Left ventricle myocardium inferior (tissue), 1 donor: ENCODE measurements at regions not wholly inside any gene's neighbourhood (a gene's known extent, or its start where the extent isn't known, plus 50 kb on each side); places are given as distances from the start of the nearest gene placed in this dataset.
A peak's percentile ranks its signal among the peaks of the same experiment; 100 is the strongest.
"Not testable (repeated sequence)": the region's sequence is repeated elsewhere in the genome, so short reads cannot be mapped to it uniquely, and the experiment has no call there.

Experiments used
- DNase-seq: peaks from one replicate; pipeline ENCODE4 v3.0.0-alpha.2; 2020
- H3K27ac ChIP-seq: fragments of 200-600 bp; replicated peaks from 2 replicates; pipeline ENCODE4 v1.8.0; 2021
- H3K27me3 ChIP-seq: fragments of 200-600 bp; 2 replicates; pipeline ENCODE4 v1.8.0; 2021; ENCODE audit warnings: low read depth
- H3K36me3 ChIP-seq: fragments of 200-600 bp; 2 replicates; pipeline ENCODE4 v1.8.0; 2021
- H3K4me1 ChIP-seq: fragments of 200-600 bp; 2 replicates; pipeline ENCODE4 v1.8.0; 2021
- H3K4me3 ChIP-seq: fragments of 200-600 bp; 2 replicates; pipeline ENCODE4 v1.8.0; 2021; ENCODE audit warnings: mild to moderate bottlenecking, moderate library complexity
- H3K9me3 ChIP-seq: fragments of 200-600 bp; replicated peaks from 2 replicates; pipeline ENCODE4 v1.8.0; 2021
- CTCF ChIP-seq: fragments of 200-600 bp; IDR thresholded peaks from 2 replicates; pipeline ENCODE4 v1.8.0; 2021; ENCODE audit warnings: antibody characterized with exemption, mild to moderate bottlenecking, borderline replicate concordance
- intact Hi-C: fragments of 100-400 bp; cut with micrococcal nuclease; formaldehyde crosslinking; loops from one replicate; pipeline ENCODE4 v1.11.0; 2022
- donor health status: DM: no; HTN: yes; CAD: no; lungs with severe emphysema.

- Histone ChIP-seq H3K36me3 (no peaks in the 10 kb centered on the region), H3K27me3 (no peaks in the 10 kb centered on the region), H3K4me1 (peaks cover 80% of the 10 kb centered on the region), H3K9me3 (no peaks in the 10 kb centered on the region), H3K4me3 (no peak overlapping the region), H3K27ac (peak overlapping the region; percentile 85)
- TF ChIP-seq CTCF = no peak
- intact Hi-C loops = no loop called here
- DNase-seq = peak; percentile 51
These were observed 72.9 kb upstream of the PODXL start for GRCh38 chr7:131629217-131629882.

GRCh38 chr7:131628634-131629033 is 72.2 kb upstream of the PODXL start:
- H3K27ac ChIP-seq = peak overlapping the region; percentile 85
- intact Hi-C loops = no loop called here

GRCh38 chr7:131627735-131628190 is 71.3 kb upstream of the PODXL start:
- no peak for TF ChIP-seq CTCF
- Histone ChIP-seq H3K27ac (peak overlapping the region; percentile 85), H3K36me3 (no peaks in the 10 kb centered on the region), H3K4me1 (peaks cover 83% of the 10 kb centered on the region), H3K27me3 (no peaks in the 10 kb centered on the region), H3K4me3 (no peak overlapping the region), H3K9me3 (no peaks in the 10 kb centered on the region)
- no peak for DNase-seq
- intact Hi-C loops = no loop called here

More at GRCh38 chr7:131628634-131629033, 72.2 kb upstream of the PODXL start:
- TF ChIP-seq CTCF = no peak
- Histone ChIP-seq H3K27me3 (no peaks in the 10 kb centered on the region), H3K4me1 (peaks cover 81% of the 10 kb centered on the region), H3K9me3 (no peaks in the 10 kb centered on the region), H3K4me3 (no peak overlapping the region), H3K36me3 (no peaks in the 10 kb centered on the region)
- DNase-seq = no peak

GRCh38 chr7:131626643-131627042 is 70.2 kb upstream of the PODXL start:
- peaks cover 94% of the 10 kb centered on the region for H3K4me1 ChIP-seq
- no peaks in the 10 kb centered on the region for H3K9me3 ChIP-seq
- no peak for DNase-seq
- no peak overlapping the region for H3K4me3 ChIP-seq
- H3K27me3 ChIP-seq = no peaks in the 10 kb centered on the region
- TF ChIP-seq CTCF = no peak
- H3K36me3 ChIP-seq = no peaks in the 10 kb centered on the region
- H3K27ac ChIP-seq = peak overlapping the region; percentile 85
- intact Hi-C loops = no loop called here

GRCh38 chr7:131625817-131626372 is 69.5 kb upstream of the PODXL start:
- Histone ChIP-seq H3K27ac (peak overlapping the region; percentile 85), H3K27me3 (no peaks in the 10 kb centered on the region), H3K36me3 (no peaks in the 10 kb centered on the region), H3K9me3 (no peaks in the 10 kb centered on the region), H3K4me1 (peaks cover 100% of the 10 kb centered on the region), H3K4me3 (no peak overlapping the region)
- intact Hi-C loops = no loop called here
- no peak for TF ChIP-seq CTCF
- DNase-seq = peak; percentile 64

GRCh38 chr7:131625345-131625744 is 68.9 kb upstream of the PODXL start:
- peaks cover 100% of the 10 kb centered on the region for H3K4me1 ChIP-seq
- intact Hi-C loops, DNase-seq, H3K27me3 ChIP-seq, H3K4me3 ChIP-seq, H3K36me3 ChIP-seq, H3K9me3 ChIP-seq: not testable (repeated sequence)
- H3K27ac ChIP-seq = peak overlapping the region; percentile 85
